ENCODE measurements at regions not wholly inside any gene's neighbourhood (a gene's known extent, or its start where the extent isn't known, plus 50 kb on each side); places are given as distances from the start of the nearest gene placed in this dataset.

DNA sequence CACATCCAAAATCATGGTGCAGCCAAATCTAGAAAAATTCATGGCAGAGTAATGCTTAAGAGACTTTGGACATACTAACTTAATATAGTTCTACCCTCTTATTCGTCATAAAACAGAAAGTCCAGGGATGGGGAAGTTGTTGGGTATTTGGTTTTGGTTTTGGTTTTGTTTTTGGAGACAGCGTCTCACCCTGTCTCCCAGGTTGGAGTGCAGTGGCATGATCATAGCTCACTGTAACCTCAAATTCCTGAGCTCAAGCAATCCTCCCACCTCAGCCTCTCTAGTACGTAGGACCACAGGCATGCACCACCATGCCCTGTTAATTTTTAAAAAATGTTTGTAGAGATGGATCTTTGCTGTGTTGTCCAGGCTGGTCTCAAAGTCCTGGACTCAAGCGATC lies 271.8 kb upstream of the TENM3 start:
- Histone ChIP-seq H2AFZ (ENCODE audit: insufficient read depth, low read depth, low read length, poor library complexity, severe bottlenecking) (peak overlapping the region; percentile 7), H3K4me3 (replicated peaks in 1 of 3; ENCODE audit: low read depth in 2 of 3, low read length in 3 of 3) (peak overlapping the region in 1 of 3 experiments; percentile 41), H3K79me2 (ENCODE audit: insufficient read depth, low read length) (no peaks in the 10 kb centered on the region), H3K9ac (ENCODE audit: insufficient read depth, low read length, poor library complexity, severe bottlenecking) (no peak overlapping the region), H3K4me2 (replicated peaks; ENCODE audit: extremely low read depth, low read length, poor library complexity, severe bottlenecking) (peak overlapping the region; percentile 19), H3K36me3 (replicated peaks in 1 of 2; ENCODE audit: control insufficient read depth in 1 of 2, insufficient read depth in 2 of 2, low read length in 2 of 2) (no peaks in the 10 kb centered on the region), H3K27me3 (ENCODE audit: control insufficient read depth in 2 of 2, insufficient read depth in 2 of 2, low read length in 2 of 2) (no peaks in the 10 kb centered on the region), H4K20me1 (ENCODE audit: insufficient read depth, low read length) (no peaks in the 10 kb centered on the region), H3K4me1 (ENCODE audit: control insufficient read depth in 1 of 2, insufficient read depth in 2 of 2, low read length in 2 of 2) (no peaks in the 10 kb centered on the region), H3K9me3 (replicated peaks in 1 of 2; ENCODE audit: control insufficient read depth in 1 of 2, insufficient read depth in 1 of 2, low read length in 2 of 2) (peaks cover 0 to 9% of the 10 kb centered on the region in 2 donors), H3K27ac (ENCODE audit: low read depth in 1 of 2, low read length in 2 of 2) (no peak overlapping the region)
- 91% methylated on average over 1 of the region's 4 CpGs for WGBS (ENCODE audit: insufficient coverage)
- Mint-ChIP-seq H3K36me3 (no peaks in the 10 kb centered on the region), H3K4me3 (peak overlapping the region; percentile 3 to 60), H3K27ac (peak overlapping the region in 3 of 7 donors; percentile 27 to 55 (median 46)), H3K9me3 (peaks cover 0 to 13% (median 3%) of the 10 kb centered on the region in 7 donors), H3K27me3 (ENCODE audit: low read depth in 3 of 3) (peaks cover 0 to 3% (median 0%) of the 10 kb centered on the region in 3 donors), H3K4me1 (peaks cover 9% of the 10 kb centered on the region)
- DNase-seq, result no peak
- intact Hi-C loops (cut with micrococcal nuclease), result no loop called here
- TF ChIP-seq, protein P1, sequence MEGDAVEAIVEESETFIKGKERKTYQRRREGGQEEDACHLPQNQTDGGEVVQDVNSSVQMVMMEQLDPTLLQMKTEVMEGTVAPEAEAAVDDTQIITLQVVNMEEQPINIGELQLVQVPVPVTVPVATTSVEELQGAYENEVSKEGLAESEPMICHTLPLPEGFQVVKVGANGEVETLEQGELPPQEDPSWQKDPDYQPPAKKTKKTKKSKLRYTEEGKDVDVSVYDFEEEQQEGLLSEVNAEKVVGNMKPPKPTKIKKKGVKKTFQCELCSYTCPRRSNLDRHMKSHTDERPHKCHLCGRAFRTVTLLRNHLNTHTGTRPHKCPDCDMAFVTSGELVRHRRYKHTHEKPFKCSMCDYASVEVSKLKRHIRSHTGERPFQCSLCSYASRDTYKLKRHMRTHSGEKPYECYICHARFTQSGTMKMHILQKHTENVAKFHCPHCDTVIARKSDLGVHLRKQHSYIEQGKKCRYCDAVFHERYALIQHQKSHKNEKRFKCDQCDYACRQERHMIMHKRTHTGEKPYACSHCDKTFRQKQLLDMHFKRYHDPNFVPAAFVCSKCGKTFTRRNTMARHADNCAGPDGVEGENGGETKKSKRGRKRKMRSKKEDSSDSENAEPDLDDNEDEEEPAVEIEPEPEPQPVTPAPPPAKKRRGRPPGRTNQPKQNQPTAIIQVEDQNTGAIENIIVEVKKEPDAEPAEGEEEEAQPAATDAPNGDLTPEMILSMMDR (IDR thresholded peaks at IDR 0.05), result no peak

DNA sequence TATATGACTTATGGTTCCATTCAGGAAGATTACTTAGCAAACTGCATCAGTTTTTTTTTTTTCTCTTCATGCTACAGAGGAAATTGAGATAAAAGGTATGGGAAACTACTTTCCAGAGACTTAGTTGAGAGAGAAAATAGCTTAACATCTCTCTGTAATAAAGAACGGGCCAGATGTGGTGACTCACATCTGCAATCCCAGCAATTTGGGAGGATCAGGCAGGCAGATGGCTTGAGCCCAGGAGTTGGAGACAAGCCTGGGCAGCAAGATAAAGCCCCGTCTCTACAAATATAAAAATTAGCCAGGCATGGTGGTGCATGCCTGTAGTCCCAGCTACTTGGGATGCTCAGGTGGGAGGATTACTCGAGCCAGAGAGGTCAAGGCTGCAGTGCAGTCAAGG lies 271.2 kb upstream of the TENM3 start:
- Mint-ChIP-seq H3K4me1 (peaks cover 9% of the 10 kb centered on the region), H3K36me3 (no peaks in the 10 kb centered on the region), H3K27me3 (ENCODE audit: low read depth in 3 of 3) (peaks cover 0 to 3% (median 0%) of the 10 kb centered on the region in 3 donors), H3K9me3 (peaks cover 2 to 11% (median 4%) of the 10 kb centered on the region in 7 donors), H3K27ac (no peak overlapping the region), H3K4me3 (peak overlapping the region in 1 of 2 donors; percentile 60)
- Histone ChIP-seq H3K27ac (ENCODE audit: low read depth in 1 of 2, low read length in 2 of 2) (no peak overlapping the region), H3K36me3 (replicated peaks in 1 of 2; ENCODE audit: control insufficient read depth in 1 of 2, insufficient read depth in 2 of 2, low read length in 2 of 2) (no peaks in the 10 kb centered on the region), H3K9ac (ENCODE audit: insufficient read depth, low read length, poor library complexity, severe bottlenecking) (no peak overlapping the region), H3K9me3 (replicated peaks in 1 of 2; ENCODE audit: control insufficient read depth in 1 of 2, insufficient read depth in 1 of 2, low read length in 2 of 2) (peaks cover 0 to 12% of the 10 kb centered on the region in 2 donors), H3K4me2 (replicated peaks; ENCODE audit: extremely low read depth, low read length, poor library complexity, severe bottlenecking) (no peak overlapping the region), H2AFZ (ENCODE audit: insufficient read depth, low read depth, low read length, poor library complexity, severe bottlenecking) (no peak overlapping the region), H3K27me3 (ENCODE audit: control insufficient read depth in 2 of 2, insufficient read depth in 2 of 2, low read length in 2 of 2) (no peaks in the 10 kb centered on the region), H3K79me2 (ENCODE audit: insufficient read depth, low read length) (no peaks in the 10 kb centered on the region), H3K4me3 (replicated peaks in 1 of 3; ENCODE audit: low read depth in 2 of 3, low read length in 3 of 3) (no peak overlapping the region), H3K4me1 (ENCODE audit: control insufficient read depth in 1 of 2, insufficient read depth in 2 of 2, low read length in 2 of 2) (no peaks in the 10 kb centered on the region), H4K20me1 (ENCODE audit: insufficient read depth, low read length) (no peaks in the 10 kb centered on the region)
- no peak for DNase-seq
- intact Hi-C loops (cut with micrococcal nuclease), result no loop called here
- WGBS (ENCODE audit: insufficient coverage), result 91% methylated on average over 3 of the region's 3 CpGs
- TF ChIP-seq, protein P1 (IDR thresholded peaks at IDR 0.05), result no peak

Measured in CD14-positive monocyte (primary cell).